Activated gamma-delta T cell treated with Interleukin-2 at 50 U/mL for 16 hours (primary cell): ENCODE measurements at regions not wholly inside any gene's neighbourhood (a gene's known extent, or its start where the extent isn't known, plus 50 kb on each side); places are given as distances from the start of the nearest gene placed in this dataset.
"Not testable (repeated sequence)": the region's sequence is repeated elsewhere in the genome, so short reads cannot be mapped to it uniquely, and the experiment has no call there.

Experiments
- DNase-seq: peaks from one replicate; pipeline ENCODE4 v3.0.0-alpha.2; 2020

- DNase-seq: no peak
Measured at GRCh38 chr16:79966226-79966625, 365.7 kb upstream of the MAF start.

- DNase-seq: no peak
Measured at GRCh38 chr16:79965718-79966117, 365.2 kb upstream of the MAF start.

- DNase-seq: no peak
Measured at GRCh38 chr16:79964104-79964503, 363.6 kb upstream of the MAF start.

- no peak for DNase-seq
Measured at GRCh38 chr16:79962962-79963361, 362.4 kb upstream of the MAF start.

- DNase-seq: no peak
Measured at GRCh38 chr16:79959226-79959625, 358.7 kb upstream of the MAF start.

- DNase-seq: no peak
Measured at GRCh38 chr16:79954921-79955705, 354.6 kb upstream of the MAF start.

GRCh38 chr16:79950932-79951719 is 350.6 kb upstream of the MAF start:
- DNase-seq: no peak

GRCh38 chr16:79949417-79949816 is 348.9 kb upstream of the MAF start:
- no peak for DNase-seq

- no peak for DNase-seq
Measured at GRCh38 chr16:79947771-79948170, 347.2 kb upstream of the MAF start.

- DNase-seq: no peak
Measured at GRCh38 chr16:79946252-79946651, 345.7 kb upstream of the MAF start.

- no peak for DNase-seq
Measured at GRCh38 chr16:79943736-79944135, 343.2 kb upstream of the MAF start.

GRCh38 chr16:79938575-79938974 is 338.0 kb upstream of the MAF start:
- no peak for DNase-seq

- DNase-seq: not testable (repeated sequence)
Measured at GRCh38 chr16:79937671-79938070, 337.1 kb upstream of the MAF start.

GRCh38 chr16:79933603-79934002 is 333.1 kb upstream of the MAF start:
- no peak for DNase-seq

- no peak for DNase-seq
Measured at GRCh38 chr16:79932572-79932971, 332.0 kb upstream of the MAF start.

- no peak for DNase-seq
Measured at GRCh38 chr16:79931721-79932120, 331.2 kb upstream of the MAF start.

- no peak for DNase-seq
Measured at GRCh38 chr16:79929260-79929965, 328.9 kb upstream of the MAF start.

GRCh38 chr16:79928142-79928873 is 327.8 kb upstream of the MAF start:
- DNase-seq: no peak

- DNase-seq: no peak
Measured at GRCh38 chr16:79926451-79927205, 326.1 kb upstream of the MAF start.

- DNase-seq: no peak
Measured at GRCh38 chr16:79923431-79923830, 322.9 kb upstream of the MAF start.

- no peak for DNase-seq
Measured at GRCh38 chr16:79920685-79921084, 320.1 kb upstream of the MAF start.

GRCh38 chr16:79918916-79919315 is 318.4 kb upstream of the MAF start:
- no peak for DNase-seq
